OCI-LY7 (cell line): ENCODE measurements at regions not wholly inside any gene's neighbourhood (a gene's known extent, or its start where the extent isn't known, plus 50 kb on each side); places are given as distances from the start of the nearest gene placed in this dataset.
"Not testable (repeated sequence)": the region's sequence is repeated elsewhere in the genome, so short reads cannot be mapped to it uniquely, and the experiment has no call there.

Experiments used
- EZH2phosphoT487 ChIP-seq: fragments of 200-600 bp; sonication (generic); IDR thresholded peaks from 2 replicates; pipeline ENCODE4 v1.6.1; 2018; ENCODE audit warnings: low read depth, borderline replicate concordance, mild to moderate bottlenecking, mixed run types, antibody characterized with exemption, low read length, moderate library complexity, mixed read lengths
- TF ChIP-seq, protein P1 (sequence below): fragments of 200-600 bp; sonication (generic); conservative IDR thresholded peaks from 2 replicates; pipeline ENCODE4 v1.5.1; 2014; ENCODE audit warnings: mild to moderate bottlenecking, antibody characterized with exemption, low read length, moderate library complexity, mixed read lengths

GRCh38 chr16:52655156-52655555 lies 108.2 kb upstream of the TOX3 start:
- TF ChIP-seq, protein P1, sequence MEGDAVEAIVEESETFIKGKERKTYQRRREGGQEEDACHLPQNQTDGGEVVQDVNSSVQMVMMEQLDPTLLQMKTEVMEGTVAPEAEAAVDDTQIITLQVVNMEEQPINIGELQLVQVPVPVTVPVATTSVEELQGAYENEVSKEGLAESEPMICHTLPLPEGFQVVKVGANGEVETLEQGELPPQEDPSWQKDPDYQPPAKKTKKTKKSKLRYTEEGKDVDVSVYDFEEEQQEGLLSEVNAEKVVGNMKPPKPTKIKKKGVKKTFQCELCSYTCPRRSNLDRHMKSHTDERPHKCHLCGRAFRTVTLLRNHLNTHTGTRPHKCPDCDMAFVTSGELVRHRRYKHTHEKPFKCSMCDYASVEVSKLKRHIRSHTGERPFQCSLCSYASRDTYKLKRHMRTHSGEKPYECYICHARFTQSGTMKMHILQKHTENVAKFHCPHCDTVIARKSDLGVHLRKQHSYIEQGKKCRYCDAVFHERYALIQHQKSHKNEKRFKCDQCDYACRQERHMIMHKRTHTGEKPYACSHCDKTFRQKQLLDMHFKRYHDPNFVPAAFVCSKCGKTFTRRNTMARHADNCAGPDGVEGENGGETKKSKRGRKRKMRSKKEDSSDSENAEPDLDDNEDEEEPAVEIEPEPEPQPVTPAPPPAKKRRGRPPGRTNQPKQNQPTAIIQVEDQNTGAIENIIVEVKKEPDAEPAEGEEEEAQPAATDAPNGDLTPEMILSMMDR = not testable (repeated sequence)
- not testable (repeated sequence) for TF ChIP-seq EZH2phosphoT487
